Gastrocnemius medialis (tissue), 4 donors: ENCODE measurements at regions not wholly inside any gene's neighbourhood (a gene's known extent, or its start where the extent isn't known, plus 50 kb on each side); places are given as distances from the start of the nearest gene placed in this dataset.

ENCODE experiments used
- ATAC-seq, 2 donors: fragments of 150-250 bp; one replicate each; pipeline ENCODE4 v1.9.1; 2016
- DNase-seq, 2 donors: peaks; one replicate each; pipeline ENCODE4 v3.0.0-alpha.2; 2019
- H3K27ac ChIP-seq, 4 donors: fragments of 200-600 bp; sonication (generic); 1 replicate in 1 of 4; 2 replicates in 3 of 4; pipeline ENCODE4 v1.5.1; 2016 to 2018; ENCODE audit warnings: mild to moderate bottlenecking in 2 of 4, moderate library complexity in 1 of 4
- H3K27me3 ChIP-seq, 3 donors: fragments of 200-600 bp; sonication (generic) in 2 of 3; 1 replicate in 1 of 3; 2 replicates in 2 of 3; pipeline versions ENCODE4 v1.5.1 to v1.6.0; 2016 to 2019; ENCODE audit warnings: mild to moderate bottlenecking in 1 of 3, moderate library complexity in 1 of 3
- H3K36me3 ChIP-seq, 2 donors: fragments of 200-600 bp; sonication (generic) in 1 of 2; one replicate each; pipeline ENCODE4 v1.5.1; 2017 to 2018
- H3K4me1 ChIP-seq, 2 donors: fragments of 200-600 bp; sonication (generic) in 1 of 2; one replicate each; pipeline ENCODE4 v1.5.1; 2016 to 2017; ENCODE audit warnings: mild to moderate bottlenecking in 2 of 2
- H3K4me3 ChIP-seq, 4 donors: fragments of 200-600 bp; sonication (generic) in 3 of 4; 1 replicate in 1 of 4; 2 replicates in 3 of 4; pipeline ENCODE4 v1.5.1; 2016 to 2019; ENCODE audit warnings: mild to moderate bottlenecking in 2 of 4
- H3K9me3 ChIP-seq, 3 donors: fragments of 200-600 bp; sonication (generic) in 2 of 3; 1 replicate in 1 of 3; 2 replicates in 2 of 3; pipeline ENCODE4 v1.5.1; 2016 to 2019
- CTCF ChIP-seq, 5 experiments: fragments of 450-650 bp in 3 of 5; fragments of 200-600 bp in 2 of 5; sonication (generic) in 2 of 5; IDR thresholded peaks in 4 of 5; conservative IDR thresholded peaks in 1 of 5; 1 replicate in 4 of 5; 2 replicates in 1 of 5; pipeline ENCODE4 v1.5.1; 2016 to 2019; ENCODE audit warnings: antibody characterized with exemption in 5 of 5, mild to moderate bottlenecking in 3 of 5, moderate library complexity in 3 of 5
- POLR2A ChIP-seq, 2 donors: fragments of 450-650 bp; IDR thresholded peaks; one replicate each; pipeline ENCODE4 v1.6.1; 2017; ENCODE audit warnings: antibody characterized with exemption in 2 of 2, mild to moderate bottlenecking in 2 of 2, moderate library complexity in 2 of 2
- in situ Hi-C, 4 donors: fragments of 200-750 bp; cut with MboI; loops; one replicate each; pipeline versions ENCODE4 v1.15.0 to v1.8.0; 2017; ENCODE audit warnings: low sequenced_read_pairs in 4 of 4
- intact Hi-C: fragments of 100-400 bp; cut with DNase I; formaldehyde crosslinking; loops from one replicate; pipeline ENCODE4 v1.15.1; 2023; ENCODE audit warnings: low total_unique reads

- intact Hi-C loops = no loop called here
- no peaks in the 10 kb centered on the region for H3K9me3 ChIP-seq
- in situ Hi-C loops = no loop called here
- H3K4me1 ChIP-seq = no peaks in the 10 kb centered on the region
- ATAC-seq (no peak), DNase-seq (no peak)
- H3K4me3 ChIP-seq = no peak overlapping the region
- H3K36me3 ChIP-seq = no peaks in the 10 kb centered on the region
- TF ChIP-seq POLR2A (IDR thresholded peaks at IDR 0.05) = no peak
- TF ChIP-seq CTCF (IDR thresholded peaks at IDR 0.05 in 4 of 5, conservative IDR thresholded peaks at IDR 0.05 in 1 of 5) = no peak
- peaks cover 0 to 3% (median 3%) of the 10 kb centered on the region in 3 donors for H3K27me3 ChIP-seq
- no peak overlapping the region for H3K27ac ChIP-seq
Measured at GRCh38 chr22:49097171-49097925, 730.3 kb downstream of the BRD1 start.

GRCh38 chr22:49096476-49096875 lies 731.2 kb downstream of the BRD1 start:
- intact Hi-C loops (no loop called here), in situ Hi-C loops (no loop called here)
- Histone ChIP-seq H3K36me3 (no peaks in the 10 kb centered on the region), H3K27ac (no peak overlapping the region), H3K4me3 (no peak overlapping the region), H3K9me3 (no peaks in the 10 kb centered on the region), H3K27me3 (peaks cover 0 to 3% (median 3%) of the 10 kb centered on the region in 3 donors), H3K4me1 (no peaks in the 10 kb centered on the region)
- DNase-seq (no peak), ATAC-seq (no peak)
- TF ChIP-seq POLR2A (IDR thresholded peaks at IDR 0.05) (no peak), CTCF (IDR thresholded peaks at IDR 0.05 in 4 of 5, conservative IDR thresholded peaks at IDR 0.05 in 1 of 5) (no peak)

GRCh38 chr22:49095366-49095765 lies 732.3 kb downstream of the BRD1 start:
- Histone ChIP-seq H3K9me3 (no peaks in the 10 kb centered on the region), H3K27ac (no peak overlapping the region), H3K36me3 (no peaks in the 10 kb centered on the region), H3K27me3 (peaks cover 0 to 3% (median 0%) of the 10 kb centered on the region in 3 donors), H3K4me1 (no peaks in the 10 kb centered on the region), H3K4me3 (no peak overlapping the region)
- no peak for ATAC-seq
- in situ Hi-C loops = no loop called here
- TF ChIP-seq POLR2A (IDR thresholded peaks at IDR 0.05) = no peak
- no peak for TF ChIP-seq CTCF (IDR thresholded peaks at IDR 0.05 in 4 of 5, conservative IDR thresholded peaks at IDR 0.05 in 1 of 5)
- DNase-seq = no peak
- intact Hi-C loops = no loop called here

- H3K36me3 ChIP-seq = no peaks in the 10 kb centered on the region
- ATAC-seq = no peak
- DNase-seq = no peak
- H3K27ac ChIP-seq = no peak overlapping the region
- peaks cover 0 to under 1% (median 0%) of the 10 kb centered on the region in 3 donors for H3K27me3 ChIP-seq
- no peak overlapping the region for H3K4me3 ChIP-seq
- intact Hi-C loops (no loop called here), in situ Hi-C loops (no loop called here)
- no peaks in the 10 kb centered on the region for H3K4me1 ChIP-seq
- no peaks in the 10 kb centered on the region for H3K9me3 ChIP-seq
- TF ChIP-seq CTCF (IDR thresholded peaks at IDR 0.05 in 4 of 5, conservative IDR thresholded peaks at IDR 0.05 in 1 of 5) (no peak), POLR2A (IDR thresholded peaks at IDR 0.05) (no peak)
Measured at GRCh38 chr22:49094858-49095257, 732.8 kb downstream of the BRD1 start.

GRCh38 chr22:49094151-49094550 lies 733.5 kb downstream of the BRD1 start:
- H3K9me3 ChIP-seq = no peaks in the 10 kb centered on the region
- H3K4me3 ChIP-seq = no peak overlapping the region
- in situ Hi-C loops = no loop called here
- H3K27ac ChIP-seq = no peak overlapping the region
- ATAC-seq = no peak
- H3K4me1 ChIP-seq = no peaks in the 10 kb centered on the region
- TF ChIP-seq CTCF (IDR thresholded peaks at IDR 0.05 in 4 of 5, conservative IDR thresholded peaks at IDR 0.05 in 1 of 5) (no peak), POLR2A (IDR thresholded peaks at IDR 0.05) (no peak)
- no peak for DNase-seq
- intact Hi-C loops = no loop called here
- no peaks in the 10 kb centered on the region for H3K27me3 ChIP-seq
- no peaks in the 10 kb centered on the region for H3K36me3 ChIP-seq
